Kasumi-1 (cell line): ENCODE measurements at regions not wholly inside any gene's neighbourhood (a gene's known extent, or its start where the extent isn't known, plus 50 kb on each side); places are given as distances from the start of the nearest gene placed in this dataset.

Experiments used
- DNase-seq, 2 experiments: peaks; one replicate each; lab custom pipeline; 2025; lab: John Stamatoyannopoulos, UW

GRCh38 chr12:116456330-116457082 lies 102.7 kb upstream of the MAP1LC3B2 start:
- no peak for DNase-seq

GRCh38 chr12:116458492-116458891 lies 100.7 kb upstream of the MAP1LC3B2 start:
- no peak for DNase-seq

GRCh38 chr12:116459011-116459875 lies 99.9 kb upstream of the MAP1LC3B2 start:
- DNase-seq = no peak

GRCh38 chr12:116459916-116460663 lies 99.1 kb upstream of the MAP1LC3B2 start:
- DNase-seq = no peak

GRCh38 chr12:116461060-116461459 lies 98.1 kb upstream of the MAP1LC3B2 start:
- DNase-seq = no peak

- no peak for DNase-seq
Measured at GRCh38 chr12:116463366-116463765, 95.8 kb upstream of the MAP1LC3B2 start.

- no peak for DNase-seq
Measured at GRCh38 chr12:116465407-116465806, 93.8 kb upstream of the MAP1LC3B2 start.

GRCh38 chr12:116465856-116466255 lies 93.3 kb upstream of the MAP1LC3B2 start:
- DNase-seq = no peak

GRCh38 chr12:116466536-116466935 lies 92.6 kb upstream of the MAP1LC3B2 start:
- no peak for DNase-seq

GRCh38 chr12:116469344-116469743 lies 89.8 kb upstream of the MAP1LC3B2 start:
- no peak for DNase-seq

- DNase-seq = no peak
Measured at GRCh38 chr12:116471544-116471943, 87.6 kb upstream of the MAP1LC3B2 start.

GRCh38 chr12:116472193-116472592 lies 87.0 kb upstream of the MAP1LC3B2 start:
- no peak for DNase-seq

GRCh38 chr12:116473416-116473815 lies 85.8 kb upstream of the MAP1LC3B2 start:
- no peak for DNase-seq

GRCh38 chr12:116474331-116474730 lies 84.8 kb upstream of the MAP1LC3B2 start:
- no peak for DNase-seq

GRCh38 chr12:116474899-116475298 lies 84.3 kb upstream of the MAP1LC3B2 start:
- no peak for DNase-seq

- DNase-seq = no peak
Measured at GRCh38 chr12:116476227-116476822, 82.9 kb upstream of the MAP1LC3B2 start.

GRCh38 chr12:116478243-116478773 lies 80.9 kb upstream of the MAP1LC3B2 start:
- no peak for DNase-seq

GRCh38 chr12:116480210-116480810 lies 78.9 kb upstream of the MAP1LC3B2 start:
- no peak for DNase-seq

GRCh38 chr12:116481726-116482125 lies 77.5 kb upstream of the MAP1LC3B2 start:
- no peak for DNase-seq

- DNase-seq = no peak
Measured at GRCh38 chr12:116482179-116482578, 77.0 kb upstream of the MAP1LC3B2 start.

- no peak for DNase-seq
Measured at GRCh38 chr12:116482859-116483258, 76.3 kb upstream of the MAP1LC3B2 start.
